Epithelial cell of esophagus (primary cell): ENCODE measurements at regions not wholly inside any gene's neighbourhood (a gene's known extent, or its start where the extent isn't known, plus 50 kb on each side); places are given as distances from the start of the nearest gene placed in this dataset.

Source experiments
- DNase-seq: peaks from one replicate; pipeline ENCODE4 v3.0.0; 2010; ENCODE audit warnings: low read depth
- H3K4me3 ChIP-seq: 2 replicates; pipeline ENCODE4 v1.5.1; 2011; ENCODE audit warnings: mild to moderate bottlenecking, low read length, control low read depth
- CTCF ChIP-seq: IDR thresholded peaks from 2 replicates; pipeline ENCODE4 v1.5.1; 2011; ENCODE audit warnings: low read depth, mild to moderate bottlenecking, low read length, control low read depth, inconsistent platforms; ENCODE audit not compliant: insufficient read depth; ENCODE audit errors: missing control alignments

GRCh38 chr11:116072601-116073410 is 568.6 kb upstream of the CADM1 start:
- DNase-seq = no peak
- TF ChIP-seq CTCF = no peak
- no peak overlapping the region for H3K4me3 ChIP-seq

- no peak for DNase-seq
- TF ChIP-seq CTCF = no peak
- H3K4me3 ChIP-seq = no peak overlapping the region
Observed at GRCh38 chr11:116072133-116072532, 567.9 kb upstream of the CADM1 start.

GRCh38 chr11:116071241-116071640 is 567.0 kb upstream of the CADM1 start:
- no peak for TF ChIP-seq CTCF
- H3K4me3 ChIP-seq = no peak overlapping the region
- DNase-seq = no peak

GRCh38 chr11:116070520-116070919 is 566.3 kb upstream of the CADM1 start:
- TF ChIP-seq CTCF = no peak
- no peak for DNase-seq
- H3K4me3 ChIP-seq = no peak overlapping the region

GRCh38 chr11:116066777-116067176 is 562.6 kb upstream of the CADM1 start:
- DNase-seq = no peak
- TF ChIP-seq CTCF = no peak
- H3K4me3 ChIP-seq = no peak overlapping the region

- no peak for TF ChIP-seq CTCF
- no peak for DNase-seq
- no peak overlapping the region for H3K4me3 ChIP-seq
Observed at GRCh38 chr11:116065986-116066385, 561.8 kb upstream of the CADM1 start.

GRCh38 chr11:116065191-116065895 is 561.1 kb upstream of the CADM1 start:
- no peak for DNase-seq

More at GRCh38 chr11:116065191-116065895, 561.1 kb upstream of the CADM1 start:
- H3K4me3 ChIP-seq = no peak overlapping the region
- no peak for TF ChIP-seq CTCF
